GM08714 (cell line): ENCODE measurements at regions not wholly inside any gene's neighbourhood (a gene's known extent, or its start where the extent isn't known, plus 50 kb on each side); places are given as distances from the start of the nearest gene placed in this dataset.

Experiments
- H3K4me3 ChIP-seq: fragments of 200-500 bp; sonication (Bioruptor generic); 2 replicates; pipeline ENCODE4 v1.5.1; 2014; ENCODE audit warnings: mild to moderate bottlenecking, low read length, inconsistent platforms
- ZNF274 ChIP-seq: IDR thresholded peaks from 2 replicates; pipeline ENCODE4 v1.6.1; 2012; ENCODE audit warnings: mild to moderate bottlenecking, low read depth, low read length

- no peak for TF ChIP-seq ZNF274
- H3K4me3 ChIP-seq = no peak overlapping the region
Observed at GRCh38 chr2:145076085-145076484, 556.2 kb upstream of the ZEB2 start.

DNA sequence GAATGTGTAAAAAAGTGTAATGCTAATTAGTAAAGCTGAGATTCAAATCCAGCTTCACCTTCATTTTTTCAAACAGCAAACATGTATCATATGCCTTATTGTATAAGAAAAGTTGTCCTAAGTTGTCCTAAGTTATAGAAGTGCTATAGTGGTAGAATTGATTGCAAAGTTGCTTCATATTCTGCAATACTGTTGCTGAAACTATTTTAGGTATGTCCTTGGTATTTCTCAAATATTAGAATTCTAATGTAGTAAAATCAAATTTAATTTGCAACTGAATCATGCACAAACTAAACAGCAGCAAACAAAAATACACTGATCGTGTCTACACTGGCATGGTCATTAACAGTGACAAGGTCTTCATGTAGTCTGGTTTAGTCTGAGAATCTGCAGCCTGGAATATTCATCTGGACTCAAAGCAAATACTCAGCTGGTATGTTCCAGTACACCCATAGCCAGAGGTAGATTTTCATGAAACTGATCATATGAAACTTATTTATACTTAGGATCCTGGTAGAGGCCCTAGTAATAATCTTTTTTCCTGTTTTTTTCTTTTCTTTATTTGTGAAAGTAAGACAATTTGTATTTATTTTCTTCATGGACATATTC lies 555.6 kb upstream of the ZEB2 start:
- no peak for TF ChIP-seq ZNF274
- H3K4me3 ChIP-seq = no peak overlapping the region

DNA sequence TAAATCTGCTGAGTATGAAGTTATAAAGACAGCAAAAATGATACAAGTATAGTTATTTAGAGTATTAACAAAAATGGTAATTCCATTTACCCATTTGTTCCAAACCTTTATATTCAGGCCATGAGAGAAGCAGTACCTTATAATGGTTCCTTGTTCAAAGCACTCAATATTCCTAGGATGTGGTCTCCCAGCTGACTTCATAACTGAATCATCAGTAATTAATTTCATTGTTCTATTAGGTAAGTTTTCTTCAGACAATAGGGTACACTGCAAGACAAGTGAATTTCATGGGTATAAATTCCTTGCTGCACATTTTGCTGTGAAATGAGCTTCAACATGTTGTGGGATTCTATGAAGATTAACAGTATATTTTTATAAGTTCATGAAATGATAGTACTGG lies 550.8 kb upstream of the ZEB2 start:
- TF ChIP-seq ZNF274 = no peak
- H3K4me3 ChIP-seq = no peak overlapping the region

- H3K4me3 ChIP-seq = no peak overlapping the region
- no peak for TF ChIP-seq ZNF274
Observed at GRCh38 chr2:145068509-145068908, 548.6 kb upstream of the ZEB2 start.

- no peak for TF ChIP-seq ZNF274
- H3K4me3 ChIP-seq = no peak overlapping the region
Observed at GRCh38 chr2:145067549-145068030, 547.7 kb upstream of the ZEB2 start.

- TF ChIP-seq ZNF274 = no peak
- H3K4me3 ChIP-seq = no peak overlapping the region
Observed at GRCh38 chr2:145066856-145067548, 547.1 kb upstream of the ZEB2 start.

DNA sequence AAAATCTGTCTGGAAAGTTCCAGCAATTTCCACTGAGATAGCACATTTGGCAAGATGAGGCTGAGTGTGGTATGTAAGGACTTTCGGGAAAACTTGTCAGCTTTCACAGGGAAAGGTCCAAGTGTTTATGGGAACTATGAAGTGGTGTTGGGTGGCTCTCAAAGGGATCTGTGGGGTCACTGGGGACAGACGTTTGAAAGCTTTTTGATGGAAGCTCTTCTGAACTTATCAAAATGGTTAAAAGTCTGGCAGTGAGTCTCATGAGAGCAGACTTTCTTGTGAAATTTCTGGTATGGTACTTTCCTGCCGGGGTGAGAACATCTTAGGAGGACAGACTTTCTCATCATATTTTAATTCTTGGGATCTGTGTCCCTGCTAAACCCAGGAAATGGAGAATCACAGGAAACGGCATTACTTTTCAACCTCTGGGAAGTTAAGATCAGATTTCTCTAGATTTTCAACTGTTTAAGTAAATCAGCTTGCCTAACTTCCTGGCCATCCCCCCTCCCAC lies 546.3 kb upstream of the ZEB2 start:
- H3K4me3 ChIP-seq = no peak overlapping the region
- no peak for TF ChIP-seq ZNF274

GRCh38 chr2:145065342-145065741 lies 545.4 kb upstream of the ZEB2 start:
- TF ChIP-seq ZNF274 = no peak

GRCh38 chr2:145064511-145064910 lies 544.6 kb upstream of the ZEB2 start:
- no peak for TF ChIP-seq ZNF274
- H3K4me3 ChIP-seq = no peak overlapping the region

More at GRCh38 chr2:145065342-145065741, 545.4 kb upstream of the ZEB2 start:
- no peak overlapping the region for H3K4me3 ChIP-seq

GRCh38 chr2:145060876-145061275 lies 541.0 kb upstream of the ZEB2 start:
- H3K4me3 ChIP-seq = no peak overlapping the region
- no peak for TF ChIP-seq ZNF274

DNA sequence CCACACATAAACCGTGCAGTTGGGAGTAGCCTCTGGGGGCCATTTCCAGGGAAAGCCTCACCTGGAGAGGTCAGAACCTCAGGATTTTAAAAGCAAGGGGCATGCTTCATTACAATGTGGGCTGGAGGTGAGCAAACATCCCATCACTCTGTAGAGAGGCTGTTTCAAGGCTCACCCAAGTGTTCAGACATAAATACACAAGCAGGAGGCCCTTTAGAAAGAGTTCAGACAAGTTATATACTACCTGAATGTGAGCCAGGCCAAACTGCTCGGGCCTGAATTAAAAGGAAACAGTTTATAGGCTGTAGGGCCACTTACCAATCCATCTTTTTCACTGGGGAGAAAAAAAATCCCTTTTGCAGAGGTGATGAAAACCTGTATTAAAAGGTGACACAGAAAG lies 540.0 kb upstream of the ZEB2 start:
- TF ChIP-seq ZNF274 = no peak
- H3K4me3 ChIP-seq = no peak overlapping the region

- TF ChIP-seq ZNF274 = no peak
Observed at GRCh38 chr2:145059343-145059742, 539.4 kb upstream of the ZEB2 start.

DNA sequence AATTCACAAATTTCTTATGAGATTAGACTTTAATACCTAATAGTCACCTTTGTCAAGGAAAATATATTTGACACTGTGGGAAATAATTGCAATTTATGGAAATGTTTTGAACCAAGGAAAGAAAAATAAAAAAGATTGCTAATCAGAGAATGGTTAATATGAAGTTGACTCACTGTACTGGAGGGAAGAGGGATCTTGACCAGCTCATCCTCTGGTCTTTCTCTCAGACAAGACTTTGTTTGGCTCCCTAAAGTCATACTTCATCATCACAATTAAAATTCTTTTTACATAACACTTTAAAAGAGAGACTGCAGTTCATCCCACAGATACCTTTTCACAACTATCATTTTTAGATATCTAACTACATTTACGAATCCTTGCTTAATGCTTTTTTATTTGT lies 538.5 kb upstream of the ZEB2 start:
- no peak for TF ChIP-seq ZNF274
- no peak overlapping the region for H3K4me3 ChIP-seq

More at GRCh38 chr2:145059343-145059742, 539.4 kb upstream of the ZEB2 start:
- H3K4me3 ChIP-seq = no peak overlapping the region

DNA sequence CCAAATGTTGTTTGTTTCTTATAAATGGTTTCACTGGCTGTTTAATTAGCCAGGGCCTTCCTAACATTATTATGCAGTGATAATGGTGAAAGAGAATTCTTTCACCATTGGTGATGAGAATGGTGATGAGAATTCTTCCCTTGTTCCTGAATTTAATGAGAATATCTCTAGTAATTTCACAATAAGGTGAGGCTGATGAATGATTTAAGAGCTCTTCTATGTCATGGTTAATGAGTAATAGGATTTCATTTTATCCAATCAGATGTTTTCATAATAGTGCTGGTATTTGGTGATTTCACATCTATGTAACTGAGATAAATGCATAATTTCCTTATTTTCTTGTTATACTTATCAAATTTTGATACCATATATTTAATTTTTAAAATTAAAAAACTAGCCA lies 535.7 kb upstream of the ZEB2 start:
- TF ChIP-seq ZNF274 = no peak
- H3K4me3 ChIP-seq = no peak overlapping the region

DNA sequence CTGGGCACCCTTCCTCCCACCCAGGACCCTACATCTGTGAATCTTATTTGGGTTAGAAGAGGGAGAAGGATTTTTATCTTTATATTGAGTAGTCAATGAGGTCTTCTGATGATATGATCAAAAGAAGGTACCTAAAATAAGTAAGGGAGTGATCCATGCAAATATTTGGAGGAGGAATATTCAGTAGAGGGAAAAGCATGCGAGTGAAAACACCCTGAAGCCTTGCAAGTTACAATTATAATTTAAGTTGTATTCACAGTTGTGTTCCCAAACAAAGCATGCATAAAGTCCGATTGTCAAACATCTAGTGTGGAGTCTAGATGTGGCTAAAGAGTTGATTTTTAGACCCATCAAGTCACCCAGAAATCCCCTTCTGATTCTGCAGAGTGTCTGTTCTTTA lies 530.2 kb upstream of the ZEB2 start:
- H3K4me3 ChIP-seq = no peak overlapping the region
- no peak for TF ChIP-seq ZNF274
